ENCODE measurements at regions not wholly inside any gene's neighbourhood (a gene's known extent, or its start where the extent isn't known, plus 50 kb on each side); places are given as distances from the start of the nearest gene placed in this dataset.

DNA sequence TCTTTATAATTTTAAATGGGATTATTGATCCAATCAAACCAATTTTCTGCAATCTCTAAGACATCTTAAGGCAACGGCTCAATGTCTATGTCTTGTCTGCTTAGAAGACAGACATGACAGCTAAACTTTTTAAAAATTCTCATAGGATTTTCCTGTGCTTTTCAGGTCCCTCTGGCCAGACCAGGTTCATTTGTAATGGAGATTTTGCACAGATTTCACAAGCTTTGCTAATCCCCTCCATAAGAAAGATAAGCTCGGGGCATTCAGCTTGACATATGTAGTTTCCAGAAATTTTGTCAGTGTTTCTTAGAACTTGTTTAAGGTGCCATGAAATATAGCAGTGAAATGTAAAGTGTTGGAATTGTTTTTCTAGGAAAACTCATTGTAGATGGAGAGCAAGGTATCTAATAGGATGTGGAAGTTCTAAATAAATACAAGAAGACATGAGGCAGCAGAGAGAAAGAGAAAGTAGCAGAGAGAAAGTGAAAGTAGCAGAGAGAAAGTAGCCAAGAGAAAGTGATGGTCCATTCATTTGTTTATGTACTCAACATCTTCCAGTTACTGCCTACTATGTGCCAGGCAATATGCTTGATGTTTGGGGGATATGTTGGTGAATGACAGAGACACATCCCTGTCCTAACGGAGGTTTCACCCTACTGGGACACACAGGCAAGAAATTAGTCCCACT, 219.1 kb upstream of the ARHGAP42 start:
- TF ChIP-seq, protein P1, sequence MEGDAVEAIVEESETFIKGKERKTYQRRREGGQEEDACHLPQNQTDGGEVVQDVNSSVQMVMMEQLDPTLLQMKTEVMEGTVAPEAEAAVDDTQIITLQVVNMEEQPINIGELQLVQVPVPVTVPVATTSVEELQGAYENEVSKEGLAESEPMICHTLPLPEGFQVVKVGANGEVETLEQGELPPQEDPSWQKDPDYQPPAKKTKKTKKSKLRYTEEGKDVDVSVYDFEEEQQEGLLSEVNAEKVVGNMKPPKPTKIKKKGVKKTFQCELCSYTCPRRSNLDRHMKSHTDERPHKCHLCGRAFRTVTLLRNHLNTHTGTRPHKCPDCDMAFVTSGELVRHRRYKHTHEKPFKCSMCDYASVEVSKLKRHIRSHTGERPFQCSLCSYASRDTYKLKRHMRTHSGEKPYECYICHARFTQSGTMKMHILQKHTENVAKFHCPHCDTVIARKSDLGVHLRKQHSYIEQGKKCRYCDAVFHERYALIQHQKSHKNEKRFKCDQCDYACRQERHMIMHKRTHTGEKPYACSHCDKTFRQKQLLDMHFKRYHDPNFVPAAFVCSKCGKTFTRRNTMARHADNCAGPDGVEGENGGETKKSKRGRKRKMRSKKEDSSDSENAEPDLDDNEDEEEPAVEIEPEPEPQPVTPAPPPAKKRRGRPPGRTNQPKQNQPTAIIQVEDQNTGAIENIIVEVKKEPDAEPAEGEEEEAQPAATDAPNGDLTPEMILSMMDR (IDR thresholded peaks at IDR 0.05), result no peak
- TF ChIP-seq POLR2A (IDR thresholded peaks at IDR 0.05), result no peak
- TF ChIP-seq POLR2AphosphoS5 (IDR thresholded peaks at IDR 0.05; ENCODE audit: insufficient read depth in 1 of 2, low read depth in 1 of 2), result no peak

Measured in vagina (tissue), 2 donors.